GM18517 (cell line): ENCODE measurements at regions not wholly inside any gene's neighbourhood (a gene's known extent, or its start where the extent isn't known, plus 50 kb on each side); places are given as distances from the start of the nearest gene placed in this dataset.
"Not testable (repeated sequence)": the region's sequence is repeated elsewhere in the genome, so short reads cannot be mapped to it uniquely, and the experiment has no call there.

Source experiments
- ATAC-seq: cut with Tn5 transposase; IDR thresholded peaks from one replicate; pipeline ENCODE4 v1.9.1; 2021; ENCODE audit warnings: mild to moderate bottlenecking, moderate library complexity; ENCODE audit not compliant: unreplicated experiment

GRCh38 chr14:48127674-48128073, 452.3 kb upstream of the MDGA2 start:
- no peak for ATAC-seq

DNA sequence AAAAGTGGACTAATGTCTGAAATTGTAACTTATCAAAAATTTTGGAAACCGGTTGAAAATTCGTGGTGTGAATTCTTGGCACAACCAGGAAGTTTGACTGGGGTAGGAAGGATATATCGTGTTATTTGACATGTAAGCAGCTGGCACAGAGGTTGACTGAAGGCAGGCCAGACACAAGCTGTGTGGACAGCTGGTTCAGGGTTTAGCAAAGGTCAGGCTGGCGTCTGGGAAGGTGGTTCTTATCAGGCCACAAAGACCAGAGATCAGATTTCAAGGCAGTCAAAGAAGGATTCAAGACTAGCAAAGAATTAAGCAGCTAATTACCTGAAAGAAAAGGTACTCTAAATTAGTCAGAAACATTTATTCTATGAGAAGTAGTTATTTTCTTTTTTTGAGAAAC, 450.2 kb upstream of the MDGA2 start:
- ATAC-seq, result no peak

GRCh38 chr14:48113713-48114112, 438.3 kb upstream of the MDGA2 start:
- no peak for ATAC-seq

DNA sequence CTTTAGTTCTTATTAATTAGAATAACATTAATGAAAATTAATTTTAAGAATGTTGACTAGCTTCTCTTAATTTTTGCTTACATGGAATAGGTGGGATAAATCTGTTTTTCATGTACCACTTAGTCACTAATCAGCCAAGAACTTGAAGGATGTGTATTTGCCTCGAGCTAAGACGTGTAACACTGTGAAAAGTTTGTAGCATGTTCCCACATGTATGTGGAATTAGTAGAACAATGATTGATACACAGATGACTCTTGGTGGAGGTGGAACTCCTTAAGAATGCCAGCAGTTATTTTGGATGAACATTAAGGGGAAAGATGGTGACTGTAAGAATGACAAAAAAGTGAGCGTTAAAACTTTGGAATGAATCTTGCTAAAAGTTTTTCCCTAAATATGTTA, 435.7 kb upstream of the MDGA2 start:
- ATAC-seq, result no peak

DNA sequence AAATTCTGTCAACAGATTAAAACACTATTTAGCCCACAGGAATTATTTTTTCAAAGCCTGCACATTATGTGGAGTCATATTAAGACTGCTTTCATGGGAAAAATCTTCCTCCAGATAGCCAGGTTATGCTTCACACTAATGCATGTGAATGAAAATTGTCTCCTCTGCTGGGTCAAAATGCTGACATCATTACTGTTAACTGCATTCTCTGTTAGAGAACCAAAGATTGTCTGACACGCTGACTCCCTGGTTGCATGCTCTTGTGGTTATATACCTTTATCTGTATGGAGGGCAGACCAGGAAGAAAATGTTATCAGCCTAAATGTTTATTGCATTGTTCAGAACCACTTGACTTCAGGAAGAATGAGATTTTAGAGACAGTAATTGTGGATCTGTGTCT, 432.2 kb upstream of the MDGA2 start:
- no peak for ATAC-seq

DNA sequence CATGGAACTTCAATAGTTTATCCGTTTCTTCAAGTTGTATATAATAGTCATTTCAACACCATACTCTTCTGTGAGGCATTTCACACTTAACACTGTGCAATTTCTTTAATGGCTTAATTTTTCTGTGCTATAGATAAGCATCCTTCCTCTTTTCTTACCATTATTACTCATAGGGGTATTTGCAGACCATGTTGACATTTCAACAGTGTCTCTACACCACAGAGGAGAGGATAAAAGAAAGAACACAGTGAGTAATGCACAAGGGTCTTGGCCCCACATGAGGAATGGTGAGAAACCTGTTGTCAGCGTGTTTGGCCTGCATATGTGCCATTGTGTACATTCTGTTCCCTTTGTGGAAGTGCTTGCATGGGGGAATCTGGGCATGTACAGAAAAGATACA, 421.5 kb upstream of the MDGA2 start:
- ATAC-seq, result no peak

DNA sequence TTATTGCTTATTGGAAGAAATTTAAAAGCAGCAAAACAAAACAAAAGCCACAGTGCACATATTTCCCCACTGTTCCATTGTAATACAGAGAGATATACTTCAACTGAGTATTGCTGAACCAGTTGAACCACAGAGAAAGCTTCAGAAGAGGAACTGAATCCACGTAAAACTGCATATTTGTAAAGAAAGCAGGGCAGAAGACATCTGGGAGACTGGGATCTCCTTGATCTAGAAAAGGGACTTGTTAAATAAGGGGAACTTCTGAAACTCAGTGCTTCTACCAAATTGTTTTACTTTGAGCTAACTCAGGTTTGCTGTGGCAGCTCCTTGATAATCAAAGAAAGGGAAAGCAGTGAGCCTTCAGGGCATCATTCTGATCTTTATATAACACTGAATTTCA, 411.1 kb upstream of the MDGA2 start:
- ATAC-seq, result no peak

- no peak for ATAC-seq
Observed at GRCh38 chr14:48075487-48075886, 400.1 kb upstream of the MDGA2 start.

DNA sequence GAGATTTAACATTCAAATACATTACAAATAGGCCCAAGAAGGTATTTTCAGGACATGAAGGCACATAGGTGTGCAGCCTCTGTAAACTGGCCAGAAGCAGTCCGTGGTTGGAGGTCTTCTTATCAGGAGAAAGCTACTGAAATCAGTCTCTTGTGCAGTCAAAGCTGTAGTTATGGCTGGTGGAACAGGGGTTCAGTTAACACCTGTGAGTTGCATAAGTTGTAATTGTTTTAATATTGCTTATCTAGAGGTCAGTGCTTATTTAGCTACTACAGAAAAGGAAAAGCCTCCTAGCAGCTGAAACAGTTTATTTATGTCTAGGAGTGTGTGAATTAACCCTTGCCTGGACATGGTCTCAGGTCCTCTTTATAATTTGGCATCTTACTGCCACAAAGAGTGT, 377.6 kb upstream of the MDGA2 start:
- no peak for ATAC-seq

DNA sequence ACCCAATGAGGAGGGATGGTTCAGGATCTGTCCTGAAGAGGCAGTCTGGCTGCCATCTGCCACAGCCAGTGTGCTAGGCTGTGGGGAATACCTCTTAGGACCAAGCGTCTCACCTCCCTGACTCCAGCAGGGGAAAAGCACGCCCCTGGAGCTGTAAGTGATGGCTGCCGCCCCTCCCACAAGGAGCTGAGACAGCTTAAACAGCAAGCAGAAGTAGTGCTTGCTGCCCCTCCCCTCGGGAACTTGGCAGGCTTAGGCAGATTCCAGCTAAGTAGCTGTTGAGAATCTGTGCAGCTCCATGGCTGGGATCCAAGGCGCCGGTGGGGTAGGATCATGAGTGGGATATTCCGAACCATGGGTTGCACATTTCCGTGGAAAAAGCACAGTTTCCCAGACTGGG, 360.4 kb upstream of the MDGA2 start:
- no peak for ATAC-seq

DNA sequence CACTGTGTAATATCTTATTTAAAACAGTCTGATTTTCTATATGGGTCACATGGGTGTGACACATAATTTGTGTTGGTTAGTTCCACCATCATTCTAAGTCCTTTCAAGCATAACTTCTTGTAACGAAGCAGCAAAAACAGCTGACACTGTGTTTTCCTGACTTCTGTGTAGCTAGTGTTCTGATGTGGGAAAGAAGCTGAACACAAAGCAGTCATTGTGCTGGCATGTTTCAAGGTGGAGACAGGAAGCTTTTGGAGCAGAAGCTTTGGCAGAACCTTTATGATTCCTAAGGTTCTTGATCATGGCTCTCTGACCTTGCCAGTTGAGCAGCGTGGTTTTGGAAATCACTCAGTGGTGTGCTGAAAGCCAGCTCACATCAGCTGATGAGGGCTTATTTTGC, 351.7 kb upstream of the MDGA2 start:
- no peak for ATAC-seq

GRCh38 chr14:48023881-48024280, 348.5 kb upstream of the MDGA2 start:
- no peak for ATAC-seq

GRCh38 chr14:48011484-48011883, 336.1 kb upstream of the MDGA2 start:
- ATAC-seq, result not testable (repeated sequence)

- ATAC-seq, result no peak
Observed at GRCh38 chr14:48008646-48009045, 333.2 kb upstream of the MDGA2 start.

DNA sequence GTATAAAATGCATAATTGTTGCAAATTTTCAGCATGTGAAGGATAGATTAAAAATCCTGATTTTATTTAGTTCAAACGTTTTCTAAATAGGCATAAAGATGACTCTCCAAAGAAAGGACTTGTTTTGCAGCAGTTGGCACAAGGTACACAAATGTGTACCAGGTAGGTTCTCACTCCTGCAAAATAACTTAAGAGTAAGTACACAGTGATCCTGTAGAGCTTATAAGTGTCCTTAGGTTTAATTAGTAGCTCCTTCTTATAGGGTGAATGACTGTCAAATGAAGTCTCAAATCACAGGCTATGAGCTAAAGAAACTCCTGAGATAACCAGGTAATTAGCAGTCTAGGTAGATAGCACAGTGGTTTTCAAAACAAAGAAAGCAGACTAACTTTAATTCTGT, 330.6 kb upstream of the MDGA2 start:
- ATAC-seq, result no peak

GRCh38 chr14:47993883-47994282, 318.5 kb upstream of the MDGA2 start:
- no peak for ATAC-seq

DNA sequence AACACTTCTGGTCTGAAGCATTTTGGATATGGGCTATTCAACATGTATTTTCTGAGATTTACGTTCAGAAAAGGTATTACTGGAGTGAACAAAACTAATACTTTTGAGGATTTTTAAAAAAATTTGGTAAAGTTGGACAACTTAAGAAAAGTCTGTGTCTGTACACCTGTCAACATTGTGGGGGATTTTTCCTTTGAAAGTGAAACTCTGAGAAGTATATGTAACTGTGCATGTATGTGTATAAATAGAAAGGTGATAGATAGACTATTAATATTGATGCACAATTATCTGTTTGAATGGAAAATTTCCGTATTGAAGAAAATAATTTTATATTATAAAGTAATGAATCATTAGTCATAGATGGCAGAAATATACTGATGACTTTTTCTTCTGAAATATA, 312.8 kb upstream of the MDGA2 start:
- ATAC-seq, result no peak

DNA sequence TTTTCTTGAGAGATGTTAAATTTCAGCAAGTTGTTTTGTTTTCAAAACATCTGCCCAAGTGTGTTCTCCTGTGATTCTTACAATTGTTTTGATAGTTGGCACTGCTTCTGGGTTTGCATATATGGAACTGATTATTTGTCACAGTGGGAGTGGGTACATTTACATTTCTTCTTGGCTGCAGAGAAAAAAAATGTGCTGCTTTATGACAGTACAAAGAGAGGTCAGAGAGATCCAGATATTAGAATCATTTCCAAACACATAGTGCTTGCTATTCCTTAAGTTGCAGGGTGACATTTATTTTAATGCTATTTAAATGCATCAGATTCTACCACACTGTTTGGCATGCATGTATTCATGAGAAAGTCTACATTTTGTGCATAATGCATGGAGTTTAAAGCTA, 303.5 kb upstream of the MDGA2 start:
- no peak for ATAC-seq

DNA sequence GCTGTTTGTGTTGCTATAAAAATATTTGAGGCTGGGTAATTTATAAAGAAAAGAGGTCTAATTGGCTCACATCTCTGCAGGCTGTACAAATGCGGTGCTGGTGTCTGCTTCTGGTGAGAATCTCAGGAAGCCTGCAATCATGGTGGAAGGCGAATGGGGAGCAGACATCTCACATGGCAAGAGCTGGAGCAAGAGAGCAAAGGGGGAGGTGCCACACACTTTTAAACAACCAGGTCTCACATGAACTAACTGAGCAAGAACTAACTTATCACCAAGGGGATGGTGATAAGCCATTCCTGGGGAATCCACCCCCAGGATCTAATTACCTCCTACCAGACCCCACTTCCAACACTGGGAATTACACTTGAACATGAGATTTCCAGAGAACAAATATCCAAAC, 300.7 kb upstream of the MDGA2 start:
- no peak for ATAC-seq

- ATAC-seq, result no peak
Observed at GRCh38 chr14:47966076-47966810, 290.8 kb upstream of the MDGA2 start.

DNA sequence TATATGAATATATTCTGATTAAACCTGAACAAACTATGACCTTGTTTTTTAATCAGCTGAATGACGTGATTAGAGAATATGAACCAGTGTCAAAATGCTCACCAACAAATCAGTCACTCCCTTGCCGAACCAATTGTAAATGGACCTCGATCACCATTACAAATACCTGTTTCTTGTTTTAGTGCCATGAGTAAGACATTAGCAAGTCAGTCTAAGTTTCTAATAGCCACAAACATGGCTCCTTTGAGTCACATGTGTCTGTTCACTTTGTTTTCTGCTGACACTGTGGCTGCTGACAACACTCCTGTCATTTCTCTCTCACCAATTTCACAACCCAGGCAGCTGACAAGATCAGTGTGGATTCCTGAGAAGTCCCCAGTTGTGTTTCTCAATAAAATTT, 286.2 kb upstream of the MDGA2 start:
- ATAC-seq, result no peak

- ATAC-seq, result no peak
Observed at GRCh38 chr14:47959740-47960139, 284.3 kb upstream of the MDGA2 start.

DNA sequence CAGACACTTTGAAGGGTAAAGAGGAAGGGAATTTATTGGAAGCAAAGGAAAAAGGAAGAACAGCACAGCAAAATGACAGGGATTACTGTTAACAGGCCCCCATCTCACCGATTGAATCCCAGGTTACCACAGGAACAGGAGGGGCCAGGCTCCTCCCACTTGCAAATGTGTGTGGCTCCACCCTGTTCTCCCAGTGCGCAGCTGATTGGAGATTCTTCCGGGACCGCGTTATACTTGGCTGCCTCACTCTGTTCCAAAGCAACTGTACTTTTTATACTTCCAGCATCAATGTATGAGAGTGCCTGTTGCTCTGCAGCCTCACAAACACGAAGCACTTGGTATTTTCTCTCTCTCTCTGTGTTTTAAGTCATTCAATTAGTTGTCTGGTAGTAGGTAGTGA, 273.6 kb upstream of the MDGA2 start:
- no peak for ATAC-seq
